Heart left ventricle (tissue), 13 donors: ENCODE measurements at regions not wholly inside any gene's neighbourhood (a gene's known extent, or its start where the extent isn't known, plus 50 kb on each side); places are given as distances from the start of the nearest gene placed in this dataset.

Experiments
- POLR2A ChIP-seq, 2 donors: fragments of 450-650 bp; IDR thresholded peaks; one replicate each; pipeline ENCODE4 v1.6.1; 2017; ENCODE audit warnings: antibody characterized with exemption in 2 of 2, mild to moderate bottlenecking in 2 of 2, moderate library complexity in 2 of 2
- TF ChIP-seq, protein P1 (sequence below), 12 donors: fragments of 200-600 bp; sonication (generic) in 4 of 12; IDR thresholded peaks; one replicate each; pipeline versions ENCODE4 v1.5.0 to v1.8.0; 2018 to 2022; ENCODE audit warnings: antibody characterized with exemption in 12 of 12, mild to moderate bottlenecking in 5 of 12
- donor health status: ischemic (EF 13 %, LVEDD 7.1; RV severe dilation, severe dysfunction).
- donor health status: DM: no; HTN: yes; CAD: no.
- donor health status: DM: no; HTN: no; CAD: no.
- donor health status: ischemic (EF 25% LVEDD 6.9; RV normal size, moderate dysfunction).
- donor health status: ischemic (EF 25% LVEDD 5.7; RV mildly dilated, moderate dysfunction).
- donor health status: ischemic (EF 35%, LVEDD 5.7; RV mildly dilated, moderate dysfunction).
- donor health status: nonischemic (EF 11% LVEDD 7.7; RV severe dilation, severe dysfunction).
- donor health status: DM: yes; HTN: yes; CAD: no.
- donor health status: PGD.
- donor health status: ischemic (EF 29% LVEDD 5.4; RV normal size, mild dysfunction).
- donor health status: nonischemic (EF 23%, LVEDD 6.1; RV moderate dilation, normal function).

- TF ChIP-seq, protein P1, sequence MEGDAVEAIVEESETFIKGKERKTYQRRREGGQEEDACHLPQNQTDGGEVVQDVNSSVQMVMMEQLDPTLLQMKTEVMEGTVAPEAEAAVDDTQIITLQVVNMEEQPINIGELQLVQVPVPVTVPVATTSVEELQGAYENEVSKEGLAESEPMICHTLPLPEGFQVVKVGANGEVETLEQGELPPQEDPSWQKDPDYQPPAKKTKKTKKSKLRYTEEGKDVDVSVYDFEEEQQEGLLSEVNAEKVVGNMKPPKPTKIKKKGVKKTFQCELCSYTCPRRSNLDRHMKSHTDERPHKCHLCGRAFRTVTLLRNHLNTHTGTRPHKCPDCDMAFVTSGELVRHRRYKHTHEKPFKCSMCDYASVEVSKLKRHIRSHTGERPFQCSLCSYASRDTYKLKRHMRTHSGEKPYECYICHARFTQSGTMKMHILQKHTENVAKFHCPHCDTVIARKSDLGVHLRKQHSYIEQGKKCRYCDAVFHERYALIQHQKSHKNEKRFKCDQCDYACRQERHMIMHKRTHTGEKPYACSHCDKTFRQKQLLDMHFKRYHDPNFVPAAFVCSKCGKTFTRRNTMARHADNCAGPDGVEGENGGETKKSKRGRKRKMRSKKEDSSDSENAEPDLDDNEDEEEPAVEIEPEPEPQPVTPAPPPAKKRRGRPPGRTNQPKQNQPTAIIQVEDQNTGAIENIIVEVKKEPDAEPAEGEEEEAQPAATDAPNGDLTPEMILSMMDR (IDR thresholded peaks at IDR 0.05) = no peak
- TF ChIP-seq POLR2A (IDR thresholded peaks at IDR 0.05) = no peak
These were observed 328.4 kb upstream of the KHDRBS2 start for GRCh38 chr6:62614442-62614841.
